H1 (cell line): ENCODE measurements at regions not wholly inside any gene's neighbourhood (a gene's known extent, or its start where the extent isn't known, plus 50 kb on each side); places are given as distances from the start of the nearest gene placed in this dataset.

Experiments
- CTCF ChIA-PET: fragments of 300-600 bp; sonication (Branson Sonifier 250); formaldehyde crosslinking; loops from one replicate; lab custom pipeline; 2021; ENCODE audit not compliant: partially characterized antibody; lab: Charles Lee
- POLR2A ChIA-PET: fragments of 300-600 bp; sonication (Branson Sonifier 250); formaldehyde crosslinking; loops from one replicate; lab custom pipeline; 2021; ENCODE audit warnings: inconsistent platforms; ENCODE audit not compliant: partially characterized antibody; lab: Charles Lee
- DNase-seq, 2 experiments: peaks; one replicate each; pipeline versions ENCODE4 v3.0.0 to v3.0.0-alpha.2; 2010 to 2022; ENCODE audit warnings: low spot score in 2 of 2, low read depth in 1 of 2, mixed read lengths in 1 of 2
- FAIRE-seq: peaks from 2 replicates; lab custom pipeline; 2011; peaks lifted over from hg19 to GRCh38; lab: Jason Lieb, UNC
- H2AFZ ChIP-seq: 2 replicates; pipeline ENCODE4 v1.8.1; 2012; ENCODE audit warnings: low read length, inconsistent platforms
- H2AK5ac ChIP-seq: 2 replicates; pipeline ENCODE4 v1.6.1; 2013; ENCODE audit warnings: low read depth, low read length
- H2BK120ac ChIP-seq: replicated peaks from 2 replicates; pipeline ENCODE3; 2013; ENCODE audit warnings: low read depth, low read length, inconsistent platforms
- H2BK12ac ChIP-seq: 2 replicates; pipeline ENCODE4 v1.6.1; 2013; ENCODE audit warnings: low read depth, low read length
- H2BK15ac ChIP-seq: 2 replicates; pipeline ENCODE4 v1.6.1; 2013; ENCODE audit warnings: low read length
- H2BK20ac ChIP-seq: 2 replicates; pipeline ENCODE4 v1.6.1; 2013; ENCODE audit warnings: low read length
- H2BK5ac ChIP-seq: 2 replicates; pipeline ENCODE4 v1.6.1; 2013; ENCODE audit warnings: low read depth, low read length
- H3K14ac ChIP-seq: 2 replicates; pipeline ENCODE4 v1.6.1; 2013; ENCODE audit warnings: inconsistent platforms; ENCODE audit not compliant: insufficient read length
- H3K18ac ChIP-seq: 2 replicates; pipeline ENCODE4 v1.6.1; 2013; ENCODE audit warnings: low read length; ENCODE audit errors: extremely low read depth
- H3K23ac ChIP-seq: 2 replicates; pipeline ENCODE4 v1.6.1; 2013; ENCODE audit warnings: inconsistent platforms; ENCODE audit not compliant: insufficient read length
- H3K23me2 ChIP-seq: 2 replicates; pipeline ENCODE4 v1.6.1; 2013; ENCODE audit warnings: low read depth, low read length
- H3K27ac ChIP-seq: 2 replicates; pipeline ENCODE4 v1.6.1; 2011; ENCODE audit warnings: low read depth, low read length, inconsistent platforms
- H3K27me3 ChIP-seq, 4 experiments: replicated peaks in 1 of 4; 1 replicate in 1 of 4; 2 replicates in 3 of 4; pipeline versions ENCODE4 v1.6.1 to v1.8.1; 2011 to 2013; ENCODE audit warnings: low read length in 3 of 4, mild to moderate bottlenecking in 3 of 4, inconsistent platforms in 2 of 4, mixed read lengths in 2 of 4, moderate library complexity in 1 of 4; ENCODE audit not compliant: control insufficient read depth in 3 of 4, insufficient read depth in 3 of 4; ENCODE audit errors: extremely low read depth in 1 of 4
- H3K36me3 ChIP-seq, 4 experiments: 2 replicates each; pipeline versions ENCODE4 v1.6.1 to v1.8.1; 2011 to 2013; ENCODE audit warnings: mild to moderate bottlenecking in 4 of 4, low read length in 3 of 4, moderate library complexity in 2 of 4, control low read depth in 1 of 4, inconsistent platforms in 1 of 4; ENCODE audit not compliant: insufficient read depth in 4 of 4, control insufficient read depth in 2 of 4
- H3K4ac ChIP-seq: replicated peaks from 2 replicates; pipeline ENCODE3; 2013; ENCODE audit warnings: low read length, low read depth, mixed read lengths, inconsistent platforms; ENCODE audit not compliant: insufficient read length
- H3K4me1 ChIP-seq, 4 experiments: replicated peaks in 1 of 4; 1 replicate in 1 of 4; 2 replicates in 3 of 4; pipeline versions ENCODE4 v1.6.1 to v1.8.1; 2011 to 2013; ENCODE audit warnings: low read length in 3 of 4, inconsistent platforms in 2 of 4, mixed read lengths in 1 of 4; ENCODE audit not compliant: insufficient read depth in 4 of 4, control insufficient read depth in 3 of 4
- H3K4me2 ChIP-seq, 2 experiments: 2 replicates each; pipeline versions ENCODE4 v1.6.1 to v1.8.1; 2011 to 2013; ENCODE audit warnings: low read depth in 2 of 2, low read length in 2 of 2, control low read depth in 1 of 2, inconsistent platforms in 1 of 2, mild to moderate bottlenecking in 1 of 2; ENCODE audit not compliant: insufficient read depth in 1 of 2
- H3K4me3 ChIP-seq, 4 experiments: fragments of 200-600, 300-600 bp in 1 of 4; sonication (generic), shearing (Covaris generic), sonication (Bioruptor Twin) in 1 of 4; 2 replicates each; pipeline versions ENCODE4 v1.5.1 to v1.8.1; 2011 to 2016; ENCODE audit warnings: low read length in 4 of 4, low read depth in 3 of 4, control low read depth in 2 of 4, inconsistent platforms in 2 of 4, mild to moderate bottlenecking in 2 of 4, mixed read lengths in 1 of 4, moderate library complexity in 1 of 4; ENCODE audit not compliant: insufficient read depth in 2 of 4; ENCODE audit errors: extremely low read depth in 1 of 4
- H3K56ac ChIP-seq: replicated peaks from 2 replicates; pipeline ENCODE3; 2013; ENCODE audit warnings: low read depth, mild to moderate bottlenecking, mixed read lengths, low read length, inconsistent platforms; ENCODE audit not compliant: insufficient read length
- H3K79me1 ChIP-seq: 2 replicates; pipeline ENCODE4 v1.6.1; 2013; ENCODE audit warnings: low read depth, low read length, control low read depth
- H3K79me2 ChIP-seq, 2 experiments: 2 replicates each; pipeline versions ENCODE4 v1.6.1 to v1.8.1; 2012 to 2013; ENCODE audit warnings: low read length in 2 of 2, mild to moderate bottlenecking in 2 of 2, inconsistent platforms in 1 of 2; ENCODE audit not compliant: insufficient read depth in 2 of 2, control insufficient read depth in 1 of 2
- H3K9ac ChIP-seq, 4 experiments: replicated peaks in 1 of 4; 1 replicate in 1 of 4; 2 replicates in 3 of 4; pipeline versions ENCODE4 v1.6.1 to v1.8.1; 2011 to 2013; ENCODE audit warnings: low read depth in 3 of 4, low read length in 3 of 4, control low read depth in 2 of 4, mild to moderate bottlenecking in 2 of 4, moderate library complexity in 2 of 4, inconsistent platforms in 1 of 4; ENCODE audit errors: extremely low read depth in 1 of 4
- H3K9me3 ChIP-seq, 2 experiments: 2 replicates each; pipeline versions ENCODE4 v1.6.1 to v1.8.1; 2012 to 2013; ENCODE audit warnings: mild to moderate bottlenecking in 2 of 2, moderate library complexity in 2 of 2, control low read depth in 1 of 2, inconsistent platforms in 1 of 2, low read depth in 1 of 2, low read length in 1 of 2, mixed read lengths in 1 of 2; ENCODE audit not compliant: insufficient read depth in 2 of 2
- H4K20me1 ChIP-seq, 2 experiments: replicated peaks in 1 of 2; 2 replicates each; pipeline versions ENCODE3 to v1.8.1; 2011 to 2013; ENCODE audit warnings: inconsistent platforms in 2 of 2, low read length in 2 of 2, mild to moderate bottlenecking in 1 of 2; ENCODE audit not compliant: insufficient read depth in 2 of 2, control insufficient read depth in 1 of 2
- H4K5ac ChIP-seq: 2 replicates; pipeline ENCODE4 v1.6.1; 2013; ENCODE audit warnings: low read length, low read depth, mixed read lengths, inconsistent platforms; ENCODE audit not compliant: insufficient read length
- H4K8ac ChIP-seq: 2 replicates; pipeline ENCODE4 v1.8.0; 2013; ENCODE audit warnings: mild to moderate bottlenecking, moderate library complexity, low read length, inconsistent platforms; ENCODE audit not compliant: insufficient read depth; ENCODE audit errors: extremely low read depth
- H4K91ac ChIP-seq: replicated peaks from 2 replicates; pipeline ENCODE3; 2013; ENCODE audit warnings: low read length, mixed read lengths, inconsistent platforms; ENCODE audit not compliant: insufficient read length
- ASH2L ChIP-seq: fragments of 200-600, 300-600 bp; sonication (generic); IDR thresholded peaks from one replicate; pipeline ENCODE4 v1.7.1; 2017; ENCODE audit warnings: low read length
- ATF3 ChIP-seq: IDR thresholded peaks from 2 replicates; pipeline ENCODE4 v1.6.1; 2011; ENCODE audit warnings: low read depth, mild to moderate bottlenecking, low read length; ENCODE audit not compliant: insufficient read depth
- CHD1 ChIP-seq: IDR thresholded peaks from 2 replicates; pipeline ENCODE4 v1.6.1; 2012; ENCODE audit warnings: low read depth, low read length, improper control_type of control experiment
- CTBP2 ChIP-seq: IDR thresholded peaks from 2 replicates; pipeline ENCODE4 v1.7.0; 2011; ENCODE audit warnings: borderline replicate concordance, mild to moderate bottlenecking, moderate library complexity, mixed read lengths, low read length; ENCODE audit not compliant: insufficient read depth, insufficient read length
- EP300 ChIP-seq, 2 experiments: IDR thresholded peaks; 1 replicate in 1 of 2; 2 replicates in 1 of 2; pipeline ENCODE4 v1.6.1; 2011 to 2012; ENCODE audit warnings: low read depth in 2 of 2, low read length in 2 of 2, mild to moderate bottlenecking in 2 of 2, borderline replicate concordance in 1 of 2, inconsistent platforms in 1 of 2, moderate library complexity in 1 of 2
- FOSL1 ChIP-seq: IDR thresholded peaks from 2 replicates; pipeline ENCODE4 v1.6.1; 2011; ENCODE audit warnings: mild to moderate bottlenecking, low read depth, low read length, moderate library complexity; ENCODE audit not compliant: insufficient read depth
- KDM4A ChIP-seq: IDR thresholded peaks from one replicate; pipeline ENCODE4 v1.7.1; 2012; ENCODE audit warnings: low read depth, mild to moderate bottlenecking, moderate library complexity, low read length, inconsistent platforms; ENCODE audit not compliant: severe bottlenecking
- MAX ChIP-seq: IDR thresholded peaks from 2 replicates; pipeline ENCODE4 v1.6.1; 2012; ENCODE audit warnings: inconsistent platforms
- POU5F1 ChIP-seq: IDR thresholded peaks from 2 replicates; pipeline ENCODE4 v1.6.1; 2011; ENCODE audit warnings: low read depth, mild to moderate bottlenecking, low read length, moderate library complexity
- RFX5 ChIP-seq: IDR thresholded peaks from 2 replicates; pipeline ENCODE4 v1.6.1; 2011; ENCODE audit warnings: low read depth, low read length, improper control_type of control experiment, borderline replicate concordance
- SP4 ChIP-seq: IDR thresholded peaks from 2 replicates; pipeline ENCODE4 v1.6.1; 2012; ENCODE audit warnings: low read length, inconsistent platforms
- TCF12 ChIP-seq: IDR thresholded peaks from 2 replicates; pipeline ENCODE4 v1.6.1; 2011; ENCODE audit warnings: low read depth, mild to moderate bottlenecking, low read length
- YY1 ChIP-seq: IDR thresholded peaks from 2 replicates; pipeline ENCODE4 v1.6.1; 2011; ENCODE audit warnings: low read depth, mild to moderate bottlenecking, low read length
- WGBS, 2 experiments: shearing (Covaris generic) in 1 of 2; methylation state at CpG; one replicate each; pipeline versions ENCODE4 v1.1.6 to v1.1.7; 2013 to 2015; ENCODE audit warnings: low lambda C conversion rate in 2 of 2, mixed read lengths in 2 of 2, inconsistent platforms in 1 of 2, low coverage in 1 of 2, missing lambda C conversion rate in 1 of 2; ENCODE audit not compliant: insufficient replicate concordance in 2 of 2, insufficient coverage in 1 of 2, insufficient read length in 1 of 2; ENCODE audit errors: extremely low coverage in 1 of 2, missing lambda C conversion rate in 1 of 2; 5-methylcytosine and 5-hydroxymethylcytosine counted together

- ChIA-PET CTCF (interaction anchor here (1.3 to 4.6 kb wide), 2 partner anchors 12 to 342 kb away, joined by 4 to 24 read pairs; no protein-coding TSS in a partner anchor), POLR2A (no interaction called here)
- no peak overlapping the region for H3K56ac ChIP-seq
- 49% methylated on average over 4 of the region's 4 CpGs; no CpG with 5 or more reads in 1 of the 2 experiments for WGBS, 2 experiments
- no peaks in the 10 kb centered on the region for H3K23me2 ChIP-seq
- no peak overlapping the region for H3K27ac ChIP-seq
- H3K4me2 ChIP-seq: peak overlapping the region; percentile 20 to 61; a peak in 3 of 4 replicates
- H3K4me1 ChIP-seq: peaks cover 0 to 15% (median 5%) of the 10 kb centered on the region in 4 experiments; a peak in 6 of 7 replicates
- H2BK20ac ChIP-seq: no peak overlapping the region
- no peak overlapping the region for H2BK5ac ChIP-seq
- peaks cover 0 to 9% (median 1%) of the 10 kb centered on the region in 4 experiments; a peak in 3 of 7 replicates for H3K27me3 ChIP-seq
- H3K79me1 ChIP-seq: no peaks in the 10 kb centered on the region
- no peak overlapping the region for H2BK12ac ChIP-seq
- DNase-seq (no peak), FAIRE-seq (no peak)
- H3K4me3 ChIP-seq: peak overlapping the region in 2 of 4 experiments; percentile 2 to 40; a peak in 2 of 8 replicates
- no peak overlapping the region for H3K18ac ChIP-seq
- no peak overlapping the region for H2AK5ac ChIP-seq
- H4K20me1 ChIP-seq: peaks cover 0 to 2% of the 10 kb centered on the region in 2 experiments
- no peak overlapping the region for H3K9ac ChIP-seq
- H2BK15ac ChIP-seq: no peak overlapping the region
- no peak overlapping the region for H4K8ac ChIP-seq
- H3K23ac ChIP-seq: no peak overlapping the region
- TF ChIP-seq FOSL1 (no peak), ATF3 (no peak), SP4 (no peak), POU5F1 (no peak), EP300 (IDR thresholded peaks at IDR 0.05; ENCODE audit: borderline replicate concordance in 1 of 2, low read depth in 2 of 2, low read length in 2 of 2) (no peak), CTBP2 (no peak), RFX5 (no peak), YY1 (no peak), MAX (no peak), TCF12 (no peak), CHD1 (no peak), ASH2L (no peak), KDM4A (no peak)
- H2BK120ac ChIP-seq: no peak overlapping the region
- no peaks in the 10 kb centered on the region for H3K9me3 ChIP-seq
- no peak overlapping the region for H2AFZ ChIP-seq
- H4K5ac ChIP-seq: no peak overlapping the region
- H4K91ac ChIP-seq: no peak overlapping the region
- H3K79me2 ChIP-seq: no peaks in the 10 kb centered on the region
- H3K36me3 ChIP-seq: no peaks in the 10 kb centered on the region
- no peak overlapping the region for H3K4ac ChIP-seq
- H3K14ac ChIP-seq: no peak overlapping the region
These were observed 419.9 kb downstream of the OCA2 start for GRCh38 chr15:27679203-27679602.
